ENCODE measurements at regions not wholly inside any gene's neighbourhood (a gene's known extent, or its start where the extent isn't known, plus 50 kb on each side); places are given as distances from the start of the nearest gene placed in this dataset.

DNA sequence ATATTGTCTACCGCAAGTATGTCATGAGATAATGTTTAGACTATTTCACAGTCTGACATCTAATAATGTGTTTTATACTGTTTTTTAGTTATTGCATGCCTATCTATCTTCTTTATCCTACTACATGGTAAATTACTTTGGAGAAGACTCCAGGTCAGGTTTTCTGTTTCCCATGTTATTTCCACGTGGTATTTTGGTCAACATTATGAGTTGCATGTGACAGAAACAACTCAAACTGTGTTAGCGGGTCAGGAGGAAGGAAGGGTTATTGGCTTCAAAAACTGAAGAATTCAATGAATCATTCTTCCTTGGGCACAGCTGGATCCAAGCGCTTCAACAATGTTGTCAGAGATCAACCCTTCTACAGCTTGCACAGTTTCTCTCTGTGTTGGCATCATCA lies 252.1 kb upstream of the CCNG1 start:
- no peak overlapping the region for H2BK120ac ChIP-seq (ENCODE audit: low read depth, low read length, poor library complexity, severe bottlenecking)
- WGBS (ENCODE audit: extremely low coverage, insufficient read length, low lambda C conversion rate): no CpG with 5 or more reads among the region's 4 CpGs
- H3K79me1 ChIP-seq (ENCODE audit: insufficient read depth, low read depth, low read length, poor library complexity, severe bottlenecking): no peaks in the 10 kb centered on the region
- no peak overlapping the region for H3K9ac ChIP-seq (ENCODE audit: extremely low read depth, insufficient read length, low read length)
- no peak overlapping the region for H3K4ac ChIP-seq (ENCODE audit: low read depth, low read length)
- H3K27ac ChIP-seq (ENCODE audit: insufficient read length, low read depth, low read length): no peak overlapping the region
- no peak overlapping the region for H2BK5ac ChIP-seq (ENCODE audit: insufficient read length, low read length)
- no peak overlapping the region for H3K4me2 ChIP-seq (ENCODE audit: insufficient read depth, insufficient read length, low read length)
- no peak overlapping the region for H3T11ph ChIP-seq (ENCODE audit: low read length)
- no peak overlapping the region for H2BK12ac ChIP-seq (ENCODE audit: insufficient read length, low read depth, low read length)
- H2AK5ac ChIP-seq (ENCODE audit: insufficient read length, low read length): no peak overlapping the region
- Mint-ChIP-seq H3K36me3 (ENCODE audit: insufficient read depth in 1 of 3, low read depth in 3 of 3) (peaks cover 0 to 8% (median 3%) of the 10 kb centered on the region in 3 experiments; a peak in 1 of 7 replicates), H3K27ac (no peak overlapping the region), H3K4me3 (no peak overlapping the region), H3K4me1 (peaks cover 6 to 8% of the 10 kb centered on the region in 2 experiments), H3K27me3 (ENCODE audit: low read depth) (no peaks in the 10 kb centered on the region), H3K9me3 (peaks cover 12 to 14% of the 10 kb centered on the region in 2 experiments)
- H2AFZ ChIP-seq (ENCODE audit: low read length): no peak overlapping the region
- no peak overlapping the region for H3K56ac ChIP-seq (ENCODE audit: insufficient read length, low read depth, low read length)
- H3K27me3 ChIP-seq (ENCODE audit: insufficient read depth, low read length): no peaks in the 10 kb centered on the region
- no peaks in the 10 kb centered on the region for H3K9me3 ChIP-seq (ENCODE audit: control insufficient read depth, low read depth, low read length)
- no peak overlapping the region for H2BK20ac ChIP-seq (ENCODE audit: low read depth, low read length, poor library complexity, severe bottlenecking)
- H3K79me2 ChIP-seq (ENCODE audit: insufficient read depth, low read length): no peaks in the 10 kb centered on the region
- no peaks in the 10 kb centered on the region for H4K20me1 ChIP-seq (ENCODE audit: control insufficient read depth, insufficient read depth, insufficient read length)
- H3K18ac ChIP-seq (ENCODE audit: insufficient read length, low read depth, low read length): no peak overlapping the region
- H3K23me2 ChIP-seq (ENCODE audit: insufficient read length, low read depth, low read length, poor library complexity, severe bottlenecking): no peaks in the 10 kb centered on the region
- TF ChIP-seq, protein P1, sequence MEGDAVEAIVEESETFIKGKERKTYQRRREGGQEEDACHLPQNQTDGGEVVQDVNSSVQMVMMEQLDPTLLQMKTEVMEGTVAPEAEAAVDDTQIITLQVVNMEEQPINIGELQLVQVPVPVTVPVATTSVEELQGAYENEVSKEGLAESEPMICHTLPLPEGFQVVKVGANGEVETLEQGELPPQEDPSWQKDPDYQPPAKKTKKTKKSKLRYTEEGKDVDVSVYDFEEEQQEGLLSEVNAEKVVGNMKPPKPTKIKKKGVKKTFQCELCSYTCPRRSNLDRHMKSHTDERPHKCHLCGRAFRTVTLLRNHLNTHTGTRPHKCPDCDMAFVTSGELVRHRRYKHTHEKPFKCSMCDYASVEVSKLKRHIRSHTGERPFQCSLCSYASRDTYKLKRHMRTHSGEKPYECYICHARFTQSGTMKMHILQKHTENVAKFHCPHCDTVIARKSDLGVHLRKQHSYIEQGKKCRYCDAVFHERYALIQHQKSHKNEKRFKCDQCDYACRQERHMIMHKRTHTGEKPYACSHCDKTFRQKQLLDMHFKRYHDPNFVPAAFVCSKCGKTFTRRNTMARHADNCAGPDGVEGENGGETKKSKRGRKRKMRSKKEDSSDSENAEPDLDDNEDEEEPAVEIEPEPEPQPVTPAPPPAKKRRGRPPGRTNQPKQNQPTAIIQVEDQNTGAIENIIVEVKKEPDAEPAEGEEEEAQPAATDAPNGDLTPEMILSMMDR (conservative IDR thresholded peaks at IDR 0.05): no peak
- H3K14ac ChIP-seq (ENCODE audit: insufficient read depth, low read length): no peak overlapping the region
- no peak overlapping the region for H2BK15ac ChIP-seq (ENCODE audit: low read depth, low read length)
- no peaks in the 10 kb centered on the region for H3K4me1 ChIP-seq (ENCODE audit: insufficient read depth, low read length)
- no peak overlapping the region for H4K91ac ChIP-seq (ENCODE audit: insufficient read length, low read depth, low read length)
- H4K8ac ChIP-seq (replicated peaks; ENCODE audit: insufficient read length, low read depth, low read length): no peak overlapping the region
- DNase-seq: no peak
- H4K5ac ChIP-seq (ENCODE audit: insufficient read length, low read depth, low read length): no peak overlapping the region
- no peak overlapping the region for H3K23ac ChIP-seq (ENCODE audit: insufficient read length, low read depth, low read length)
